OCI-LY3 (cell line): ENCODE measurements at regions not wholly inside any gene's neighbourhood (a gene's known extent, or its start where the extent isn't known, plus 50 kb on each side); places are given as distances from the start of the nearest gene placed in this dataset.

Experiments used
- H2AFZ ChIP-seq: fragments of 200-600, 300-600 bp; shearing (Covaris generic); 2 replicates; pipeline ENCODE4 v1.6.0; 2014; ENCODE audit warnings: antibody characterized with exemption, low read depth, low read length
- H3K27ac ChIP-seq: fragments of 200-600, 300-600 bp; sonication (generic); 2 replicates; pipeline ENCODE4 v1.5.1; 2014; ENCODE audit warnings: mild to moderate bottlenecking, low read length, moderate library complexity, mixed read lengths
- H3K27me3 ChIP-seq: fragments of 200-600, 300-600 bp; sonication (generic); 2 replicates; pipeline ENCODE4 v1.6.1; 2014; ENCODE audit warnings: low read depth, low read length, mixed read lengths
- H3K36me3 ChIP-seq: fragments of 200-600, 300-600 bp; sonication (generic); replicated peaks from 2 replicates; pipeline ENCODE3; 2014; ENCODE audit warnings: low read depth, low read length, mixed read lengths
- H3K4me1 ChIP-seq: fragments of 300-600, 200-600 bp; sonication (generic); 2 replicates; pipeline ENCODE4 v1.6.1; 2014; ENCODE audit warnings: low read length, mixed read lengths
- H3K4me2 ChIP-seq: fragments of 200-600, 300-600 bp; sonication (generic); 2 replicates; pipeline ENCODE4 v1.6.1; 2014; ENCODE audit warnings: low read length, mixed read lengths
- H3K4me3 ChIP-seq: fragments of 300-600, 200-600 bp; sonication (generic); 2 replicates; pipeline ENCODE4 v1.5.1; 2014; ENCODE audit warnings: antibody characterized with exemption, mild to moderate bottlenecking, low read length, moderate library complexity
- H3K79me2 ChIP-seq: fragments of 300-600, 200-600 bp; shearing (Covaris generic); 2 replicates; pipeline ENCODE4 v1.6.1; 2014; ENCODE audit warnings: mild to moderate bottlenecking, low read length, mixed read lengths
- H3K9ac ChIP-seq: fragments of 300-600, 200-600 bp; shearing (Covaris generic); 2 replicates; pipeline ENCODE4 v1.6.0; 2014; ENCODE audit warnings: mild to moderate bottlenecking, low read length, moderate library complexity
- H3K9me3 ChIP-seq: fragments of 200-600, 300-600 bp; shearing (Covaris generic); 2 replicates; pipeline ENCODE4 v1.6.1; 2014; ENCODE audit warnings: low read length, mixed read lengths; ENCODE audit not compliant: insufficient read depth
- H4K20me1 ChIP-seq: fragments of 200-600, 300-600 bp; sonication (generic); 2 replicates; pipeline ENCODE4 v1.6.1; 2016; ENCODE audit warnings: low read length, mixed read lengths; ENCODE audit not compliant: insufficient read depth
- CTCF ChIP-seq: fragments of 200-600, 300-600 bp; sonication (generic); IDR thresholded peaks from 2 replicates; pipeline ENCODE4 v1.5.1; 2014; ENCODE audit warnings: antibody characterized with exemption, low read length, low read depth
- EZH2phosphoT487 ChIP-seq: fragments of 200-600 bp; shearing (Covaris generic); IDR thresholded peaks from 2 replicates; pipeline ENCODE4 v1.6.1; 2018; ENCODE audit warnings: antibody characterized with exemption, mixed run types, low read depth

- no peak overlapping the region for H2AFZ ChIP-seq
- TF ChIP-seq EZH2phosphoT487 (no peak), CTCF (no peak)
Observed at GRCh38 chr7:142602756-142603155, 146.5 kb upstream of the PRSS1 start.

DNA sequence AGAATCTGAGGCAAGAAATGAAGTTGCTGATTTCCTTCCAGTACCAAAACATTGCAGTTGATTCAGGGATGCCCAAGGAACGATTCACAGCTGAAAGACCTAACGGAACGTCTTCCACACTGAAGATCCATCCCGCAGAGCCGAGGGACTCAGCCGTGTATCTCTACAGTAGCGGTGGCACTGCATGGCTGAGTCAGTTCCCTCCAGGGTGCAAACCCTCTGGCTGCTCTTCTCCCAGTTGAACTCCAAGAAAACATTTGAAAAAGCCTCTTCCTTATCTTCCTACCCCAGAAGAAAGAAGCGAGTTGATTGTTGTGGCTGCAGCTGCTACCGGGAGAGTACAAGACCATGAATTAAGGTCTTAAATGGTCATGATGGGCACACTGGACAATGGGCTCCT lies 147.1 kb upstream of the PRSS1 start:
- H3K4me1 ChIP-seq = peaks cover 10% of the 10 kb centered on the region
- H3K9me3 ChIP-seq = no peaks in the 10 kb centered on the region
- H3K36me3 ChIP-seq = no peaks in the 10 kb centered on the region
- H3K79me2 ChIP-seq = no peaks in the 10 kb centered on the region
- H3K4me3 ChIP-seq = no peak overlapping the region
- no peak overlapping the region for H3K9ac ChIP-seq
- TF ChIP-seq CTCF (no peak), EZH2phosphoT487 (no peak)
- H4K20me1 ChIP-seq = no peaks in the 10 kb centered on the region
- no peak overlapping the region for H3K27ac ChIP-seq
- peaks cover 58% of the 10 kb centered on the region for H3K27me3 ChIP-seq
- H3K4me2 ChIP-seq = no peak overlapping the region
- H2AFZ ChIP-seq = no peak overlapping the region

More at GRCh38 chr7:142602756-142603155, 146.5 kb upstream of the PRSS1 start:
- Histone ChIP-seq H3K27ac (no peak overlapping the region), H3K4me1 (peaks cover 10% of the 10 kb centered on the region), H3K9me3 (no peaks in the 10 kb centered on the region), H3K36me3 (no peaks in the 10 kb centered on the region), H3K9ac (no peak overlapping the region), H3K27me3 (peaks cover 52% of the 10 kb centered on the region), H3K79me2 (no peaks in the 10 kb centered on the region), H4K20me1 (no peaks in the 10 kb centered on the region), H3K4me3 (peak overlapping the region; percentile 29; the same call in 1 of the 2 replicates), H3K4me2 (peak overlapping the region; percentile 58)

- no peaks in the 10 kb centered on the region for H3K79me2 ChIP-seq
- no peaks in the 10 kb centered on the region for H3K36me3 ChIP-seq
- no peaks in the 10 kb centered on the region for H3K9me3 ChIP-seq
- no peak overlapping the region for H3K4me2 ChIP-seq
- H3K4me3 ChIP-seq = no peak overlapping the region
- peaks cover 10% of the 10 kb centered on the region for H3K4me1 ChIP-seq
- no peaks in the 10 kb centered on the region for H4K20me1 ChIP-seq
- H3K27ac ChIP-seq = no peak overlapping the region
- peaks cover 69% of the 10 kb centered on the region for H3K27me3 ChIP-seq
- TF ChIP-seq CTCF (no peak), EZH2phosphoT487 (no peak)
- H3K9ac ChIP-seq = no peak overlapping the region
- no peak overlapping the region for H2AFZ ChIP-seq
Observed at GRCh38 chr7:142598297-142598696, 151.0 kb upstream of the PRSS1 start.

- no peak overlapping the region for H3K27ac ChIP-seq
- H4K20me1 ChIP-seq = no peaks in the 10 kb centered on the region
- no peaks in the 10 kb centered on the region for H3K79me2 ChIP-seq
- peaks cover 71% of the 10 kb centered on the region for H3K27me3 ChIP-seq
- no peak overlapping the region for H2AFZ ChIP-seq
- no peak overlapping the region for H3K4me2 ChIP-seq
- H3K4me3 ChIP-seq = no peak overlapping the region
- H3K9me3 ChIP-seq = no peaks in the 10 kb centered on the region
- no peaks in the 10 kb centered on the region for H3K36me3 ChIP-seq
- H3K4me1 ChIP-seq = peaks cover 5% of the 10 kb centered on the region
- TF ChIP-seq CTCF = no peak
- TF ChIP-seq EZH2phosphoT487 = no peak
- no peak overlapping the region for H3K9ac ChIP-seq
Observed at GRCh38 chr7:142597547-142597946, 151.7 kb upstream of the PRSS1 start.
